HepG2 (cell line): ENCODE measurements at regions not wholly inside any gene's neighbourhood (a gene's known extent, or its start where the extent isn't known, plus 50 kb on each side); places are given as distances from the start of the nearest gene placed in this dataset.
A peak's percentile ranks its signal among the peaks of the same experiment; 100 is the strongest.

Experiments
- ATAC-seq: fragments of 200-7000 bp; cut with Tn5 transposase; 3 replicates; pipeline ENCODE4 v1.9.1; 2020; ENCODE audit warnings: mild to moderate bottlenecking, moderate library complexity
- BruUV-seq: library from RNA; stranded (reverse); fragments of 400-500 nt; replicated peaks from 2 replicates; lab custom pipeline; 2021; lab: Mats Ljungman, UMichigan
- CTCF ChIA-PET: fragments of 300-600 bp; formaldehyde crosslinking; extraction: SDS; loops from one replicate; lab custom pipeline; 2021; ENCODE audit warnings: low total read pairs, inconsistent platforms, low intra/inter-chr PET ratio; lab: Yijun Ruan, JAX
- POLR2A ChIA-PET: fragments of 350-600 bp; sonication (Branson Sonifier 250); formaldehyde crosslinking; loops from one replicate; lab custom pipeline; 2020; ENCODE audit warnings: antibody characterized with exemption, inconsistent platforms; lab: Yijun Ruan, JAX
- DNase-seq: peaks from one replicate; pipeline ENCODE4 v3.0.0-alpha.2; 2015; ENCODE audit warnings: low spot score
- FAIRE-seq: peaks from 3 replicates; lab custom pipeline; 2011; peaks lifted over from hg19 to GRCh38; lab: Jason Lieb, UNC
- H2AFZ ChIP-seq: one replicate; pipeline ENCODE4 v1.6.1; 2011; ENCODE audit warnings: low read length, inconsistent platforms
- H3K27ac ChIP-seq: fragments of 300-600 bp; 3 replicates; pipeline ENCODE4 v1.8.0; 2011; ENCODE audit warnings: mixed run types, mild to moderate bottlenecking, mixed read lengths, low read length, inconsistent platforms; ENCODE audit not compliant: insufficient read depth; ENCODE audit errors: extremely low read length
- H3K27me3 ChIP-seq, 2 experiments: fragments of 200-600 bp in 1 of 2; 2 replicates in 1 of 2; 3 replicates in 1 of 2; pipeline versions ENCODE4 v1.6.0 to v1.8.0; 2011; ENCODE audit warnings: low read length in 2 of 2, mild to moderate bottlenecking in 2 of 2, moderate library complexity in 2 of 2, inconsistent platforms in 1 of 2; ENCODE audit not compliant: insufficient read depth in 2 of 2, control insufficient read depth in 1 of 2
- H3K36me3 ChIP-seq, 2 experiments: fragments of 200-600 bp in 1 of 2; replicated peaks in 1 of 2; 2 replicates in 1 of 2; 3 replicates in 1 of 2; pipeline versions ENCODE4 v1.5.1 to v1.8.0; 2011; ENCODE audit warnings: low read length in 2 of 2, inconsistent platforms in 1 of 2; ENCODE audit not compliant: insufficient read depth in 2 of 2, control insufficient read depth in 1 of 2
- H3K4me1 ChIP-seq: 2 replicates; pipeline ENCODE4 v1.5.1; 2012; ENCODE audit warnings: low read length, inconsistent platforms; ENCODE audit not compliant: insufficient read depth
- H3K4me2 ChIP-seq: 2 replicates; pipeline ENCODE4 v1.6.0; 2011; ENCODE audit warnings: low read depth, low read length, inconsistent platforms
- H3K4me3 ChIP-seq, 3 experiments: fragments of 200-600 bp in 1 of 3; sonication (generic), shearing (Covaris generic) in 1 of 3; replicated peaks in 1 of 3; 2 replicates each; pipeline ENCODE4 v1.5.1; 2011 to 2016; ENCODE audit warnings: low read length in 3 of 3, inconsistent platforms in 2 of 3, low read depth in 2 of 3, mild to moderate bottlenecking in 2 of 3, control low read depth in 1 of 3, mixed read lengths in 1 of 3; ENCODE audit not compliant: insufficient read depth in 1 of 3
- H3K79me2 ChIP-seq: one replicate; pipeline ENCODE4 v1.6.1; 2011; ENCODE audit warnings: low read length, inconsistent platforms; ENCODE audit not compliant: insufficient read depth
- H3K9ac ChIP-seq: 2 replicates; pipeline ENCODE4 v1.6.0; 2011; ENCODE audit warnings: mild to moderate bottlenecking, low read depth, low read length, inconsistent platforms; ENCODE audit not compliant: insufficient read depth
- H3K9me3 ChIP-seq: 2 replicates; pipeline ENCODE4 v1.5.1; 2012; ENCODE audit warnings: mild to moderate bottlenecking, low read length
- H4K20me1 ChIP-seq: 2 replicates; pipeline ENCODE4 v1.6.0; 2011; ENCODE audit warnings: inconsistent platforms, mild to moderate bottlenecking, low read length, moderate library complexity; ENCODE audit not compliant: insufficient read depth
- HMG20A ChIP-seq: IDR thresholded peaks from 2 replicates; pipeline ENCODE4 v1.6.1; 2016; ENCODE audit warnings: borderline replicate concordance
- MAFK ChIP-seq, 2 experiments: IDR thresholded peaks in 1 of 2; conservative IDR thresholded peaks in 1 of 2; 2 replicates each; pipeline ENCODE4 v1.6.1; 2011; ENCODE audit warnings: improper control_type of control experiment in 2 of 2, low read length in 2 of 2
- MBNL3 ChIP-seq: fragments of 250-450 bp; sonication (Bioruptor Pico); conservative IDR thresholded peaks from 2 replicates; pipeline ENCODE4 v1.8.0; 2022; ENCODE audit warnings: mild to moderate bottlenecking, inconsistent platforms
- MED1 ChIP-seq: sonication (generic); formaldehyde crosslinking; IDR thresholded peaks from 2 replicates; pipeline ENCODE4 v1.4.0; 2020; ENCODE audit warnings: missing genetic modification reagents
- NFE2L2 ChIP-seq: fragments of 150-350 bp; IDR thresholded peaks from 2 replicates; pipeline ENCODE4 v1.6.1; 2014; ENCODE audit warnings: low read length
- ZNF775 ChIP-seq: sonication (generic); formaldehyde crosslinking; IDR thresholded peaks from 2 replicates; pipeline ENCODE4 v1.4.0; 2020; ENCODE audit warnings: missing genetic modification reagents, mild to moderate bottlenecking, moderate library complexity, borderline replicate concordance
- WGBS: methylation state at CpG from one replicate; pipeline ENCODE4 v1.1.6; 2017; ENCODE audit warnings: low lambda C conversion rate; 5-methylcytosine and 5-hydroxymethylcytosine counted together
- in situ Hi-C: cut with HindIII; loops from 2 replicates; pipeline ENCODE4 v1.10.0; 2017; ENCODE audit warnings: low pct_unique_long_range_greater_than_20kb; ENCODE audit not compliant: extremely low pct_ligation_motif_present
- intact Hi-C: fragments of 100-400 bp; cut with micrococcal nuclease; formaldehyde crosslinking; loops from one replicate; pipeline ENCODE4 v1.10.0; 2022; ENCODE audit not compliant: unreplicated experiment
- TF ChIP-seq, protein P1 (sequence below): sonication (generic); formaldehyde crosslinking; IDR thresholded peaks from 2 replicates; pipeline ENCODE4 v1.4.0; 2020; ENCODE audit warnings: missing genetic modification reagents
- TF ChIP-seq, protein P2 (sequence below), 2 experiments: IDR thresholded peaks; 2 replicates each; pipeline ENCODE4 v1.6.1; 2011 to 2012; ENCODE audit warnings: low read length in 2 of 2, borderline replicate concordance in 1 of 2, low read depth in 1 of 2, mild to moderate bottlenecking in 1 of 2, moderate library complexity in 1 of 2

DNA sequence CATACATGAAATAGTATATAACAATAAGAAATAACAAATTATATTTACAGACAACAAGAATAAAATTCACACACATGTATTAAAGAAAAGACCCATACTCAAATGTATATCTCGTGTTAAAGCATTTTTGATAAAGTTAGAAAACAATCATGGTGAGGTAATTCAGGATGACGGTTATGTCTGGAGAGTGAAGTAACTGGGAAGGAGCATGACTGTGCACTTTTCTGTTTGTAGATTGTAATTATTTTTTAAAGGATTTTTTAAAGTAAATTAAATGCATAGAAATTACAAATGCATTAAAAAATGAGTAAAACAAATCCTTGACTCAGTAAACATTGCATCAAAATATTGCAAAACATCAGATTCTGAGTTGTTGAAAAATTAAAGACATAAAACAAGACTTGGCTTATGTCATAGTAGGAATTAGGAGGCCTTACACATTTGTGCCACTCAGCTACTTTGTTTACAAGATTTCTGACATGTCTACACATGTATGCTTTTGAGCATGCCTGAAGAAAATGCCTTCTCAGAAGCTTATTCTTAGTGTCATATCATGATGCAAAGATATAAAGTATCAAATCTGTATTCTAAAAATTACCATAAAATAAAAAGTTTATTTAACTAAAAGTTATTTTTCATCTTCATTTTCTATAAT lies 1325.1 kb downstream of the SLC16A7 start:
- ATAC-seq (no peak), FAIRE-seq (no peak), DNase-seq (no peak)
- WGBS: 2% methylated on average over 2 of the region's 2 CpGs
- H3K27ac ChIP-seq: no peak overlapping the region
- no peaks in the 10 kb centered on the region for H3K4me1 ChIP-seq
- H3K79me2 ChIP-seq: no peaks in the 10 kb centered on the region
- CTCF ChIA-PET: no interaction called here
- H2AFZ ChIP-seq: no peak overlapping the region
- no peaks in the 10 kb centered on the region for H4K20me1 ChIP-seq
- no peak overlapping the region for H3K4me2 ChIP-seq
- H3K9ac ChIP-seq: no peak overlapping the region
- BruUV-seq: no TSS peak
- POLR2A ChIA-PET: no interaction called here
- H3K9me3 ChIP-seq: no peaks in the 10 kb centered on the region
- intact Hi-C loops: no loop called here
- H3K36me3 ChIP-seq: no peaks in the 10 kb centered on the region
- no peak overlapping the region for H3K4me3 ChIP-seq
- H3K27me3 ChIP-seq: no peaks in the 10 kb centered on the region
- in situ Hi-C loops: no loop called here
- TF ChIP-seq NFE2L2: peak; percentile 72
- TF ChIP-seq, protein P1, sequence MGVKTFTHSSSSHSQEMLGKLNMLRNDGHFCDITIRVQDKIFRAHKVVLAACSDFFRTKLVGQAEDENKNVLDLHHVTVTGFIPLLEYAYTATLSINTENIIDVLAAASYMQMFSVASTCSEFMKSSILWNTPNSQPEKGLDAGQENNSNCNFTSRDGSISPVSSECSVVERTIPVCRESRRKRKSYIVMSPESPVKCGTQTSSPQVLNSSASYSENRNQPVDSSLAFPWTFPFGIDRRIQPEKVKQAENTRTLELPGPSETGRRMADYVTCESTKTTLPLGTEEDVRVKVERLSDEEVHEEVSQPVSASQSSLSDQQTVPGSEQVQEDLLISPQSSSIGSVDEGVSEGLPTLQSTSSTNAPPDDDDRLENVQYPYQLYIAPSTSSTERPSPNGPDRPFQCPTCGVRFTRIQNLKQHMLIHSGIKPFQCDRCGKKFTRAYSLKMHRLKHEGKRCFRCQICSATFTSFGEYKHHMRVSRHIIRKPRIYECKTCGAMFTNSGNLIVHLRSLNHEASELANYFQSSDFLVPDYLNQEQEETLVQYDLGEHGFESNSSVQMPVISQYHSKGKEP: no peak
- TF ChIP-seq MAFK (conservative IDR thresholded peaks at IDR 0.05 in 1 of 2, IDR thresholded peaks at IDR 0.05 in 1 of 2; ENCODE audit: low read length in 2 of 2): 0 out of 4 replicates have a peak, but pooled peaks of 1 of the 2 experiments have one; percentile 8

- ChIA-PET POLR2A (no interaction called here), CTCF (no interaction called here)
- WGBS: under 1% methylated on average over 4 of the region's 4 CpGs
- TF ChIP-seq ZNF775 (CRISPR knock-in tag) (no peak), MED1 (CRISPR knock-in tag) (no peak), HMG20A (CRISPR knock-in tag) (no peak), MBNL3 (CRISPR knock-in tag) (no peak)
- TF ChIP-seq, protein P2, sequence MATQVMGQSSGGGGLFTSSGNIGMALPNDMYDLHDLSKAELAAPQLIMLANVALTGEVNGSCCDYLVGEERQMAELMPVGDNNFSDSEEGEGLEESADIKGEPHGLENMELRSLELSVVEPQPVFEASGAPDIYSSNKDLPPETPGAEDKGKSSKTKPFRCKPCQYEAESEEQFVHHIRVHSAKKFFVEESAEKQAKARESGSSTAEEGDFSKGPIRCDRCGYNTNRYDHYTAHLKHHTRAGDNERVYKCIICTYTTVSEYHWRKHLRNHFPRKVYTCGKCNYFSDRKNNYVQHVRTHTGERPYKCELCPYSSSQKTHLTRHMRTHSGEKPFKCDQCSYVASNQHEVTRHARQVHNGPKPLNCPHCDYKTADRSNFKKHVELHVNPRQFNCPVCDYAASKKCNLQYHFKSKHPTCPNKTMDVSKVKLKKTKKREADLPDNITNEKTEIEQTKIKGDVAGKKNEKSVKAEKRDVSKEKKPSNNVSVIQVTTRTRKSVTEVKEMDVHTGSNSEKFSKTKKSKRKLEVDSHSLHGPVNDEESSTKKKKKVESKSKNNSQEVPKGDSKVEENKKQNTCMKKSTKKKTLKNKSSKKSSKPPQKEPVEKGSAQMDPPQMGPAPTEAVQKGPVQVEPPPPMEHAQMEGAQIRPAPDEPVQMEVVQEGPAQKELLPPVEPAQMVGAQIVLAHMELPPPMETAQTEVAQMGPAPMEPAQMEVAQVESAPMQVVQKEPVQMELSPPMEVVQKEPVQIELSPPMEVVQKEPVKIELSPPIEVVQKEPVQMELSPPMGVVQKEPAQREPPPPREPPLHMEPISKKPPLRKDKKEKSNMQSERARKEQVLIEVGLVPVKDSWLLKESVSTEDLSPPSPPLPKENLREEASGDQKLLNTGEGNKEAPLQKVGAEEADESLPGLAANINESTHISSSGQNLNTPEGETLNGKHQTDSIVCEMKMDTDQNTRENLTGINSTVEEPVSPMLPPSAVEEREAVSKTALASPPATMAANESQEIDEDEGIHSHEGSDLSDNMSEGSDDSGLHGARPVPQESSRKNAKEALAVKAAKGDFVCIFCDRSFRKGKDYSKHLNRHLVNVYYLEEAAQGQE (IDR thresholded peaks at IDR 0.05; ENCODE audit: borderline replicate concordance in 1 of 2, low read depth in 1 of 2, low read length in 2 of 2): no peak
- Histone ChIP-seq H3K4me3 (no peak overlapping the region), H3K27me3 (no peaks in the 10 kb centered on the region), H3K27ac (no peak overlapping the region), H3K36me3 (no peaks in the 10 kb centered on the region), H3K4me2 (no peak overlapping the region), H3K79me2 (no peaks in the 10 kb centered on the region), H2AFZ (no peak overlapping the region), H3K4me1 (no peaks in the 10 kb centered on the region), H3K9me3 (no peaks in the 10 kb centered on the region), H4K20me1 (no peaks in the 10 kb centered on the region), H3K9ac (no peak overlapping the region)
- intact Hi-C loops: no loop called here
- FAIRE-seq (no peak), DNase-seq (no peak), ATAC-seq (no peak)
- BruUV-seq: no TSS peak
- in situ Hi-C loops: no loop called here
Observed at GRCh38 chr12:60921541-60921940, 1325.7 kb downstream of the SLC16A7 start.
